ENCODE measurements at regions not wholly inside any gene's neighbourhood (a gene's known extent, or its start where the extent isn't known, plus 50 kb on each side); places are given as distances from the start of the nearest gene placed in this dataset.
A peak's percentile ranks its signal among the peaks of the same experiment; 100 is the strongest.

DNA sequence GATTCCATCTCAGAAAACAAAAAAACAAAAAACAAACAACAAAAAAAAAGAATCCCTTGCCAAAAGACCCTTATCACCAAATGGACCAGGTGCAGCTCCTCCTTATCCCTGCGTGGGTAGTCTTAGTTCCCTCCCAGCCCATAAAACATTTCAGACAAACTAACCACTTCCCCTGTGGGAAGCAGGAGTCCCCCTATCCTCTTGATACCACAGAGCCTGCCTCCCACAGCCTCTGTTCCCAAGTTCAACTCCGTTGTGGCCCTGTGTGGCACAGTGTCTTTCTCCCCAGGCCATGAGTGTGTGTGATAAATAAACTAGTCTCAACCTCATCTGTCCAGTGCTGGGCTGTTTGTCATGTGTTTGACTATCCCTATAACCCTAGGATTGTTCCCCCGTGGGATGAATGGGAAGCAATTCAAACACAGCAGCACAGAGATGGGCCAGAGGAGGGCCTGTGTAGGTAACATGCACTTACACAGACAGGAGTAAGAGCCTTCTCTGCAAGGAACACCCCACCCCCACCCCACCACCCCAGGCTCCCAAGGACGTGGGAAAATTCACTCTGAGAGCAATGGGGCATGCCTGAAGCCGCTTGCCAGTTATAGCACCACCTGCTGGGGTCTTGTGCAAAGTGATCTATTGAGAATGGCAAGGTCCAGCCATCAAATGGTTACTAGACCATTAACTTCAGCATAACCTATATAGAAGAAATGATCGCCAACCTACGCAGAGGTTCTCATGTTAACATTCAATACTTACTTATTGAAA is 147.1 kb upstream of the GHITM start:
- TF ChIP-seq FOS (IDR thresholded peaks at IDR 0.05; ENCODE audit: borderline replicate concordance, insufficient read depth, low read length) (no peak), JUN (IDR thresholded peaks at IDR 0.05; ENCODE audit: borderline replicate concordance, insufficient read depth, insufficient read length, low read depth) (no peak)
- TF ChIP-seq, protein P1, sequence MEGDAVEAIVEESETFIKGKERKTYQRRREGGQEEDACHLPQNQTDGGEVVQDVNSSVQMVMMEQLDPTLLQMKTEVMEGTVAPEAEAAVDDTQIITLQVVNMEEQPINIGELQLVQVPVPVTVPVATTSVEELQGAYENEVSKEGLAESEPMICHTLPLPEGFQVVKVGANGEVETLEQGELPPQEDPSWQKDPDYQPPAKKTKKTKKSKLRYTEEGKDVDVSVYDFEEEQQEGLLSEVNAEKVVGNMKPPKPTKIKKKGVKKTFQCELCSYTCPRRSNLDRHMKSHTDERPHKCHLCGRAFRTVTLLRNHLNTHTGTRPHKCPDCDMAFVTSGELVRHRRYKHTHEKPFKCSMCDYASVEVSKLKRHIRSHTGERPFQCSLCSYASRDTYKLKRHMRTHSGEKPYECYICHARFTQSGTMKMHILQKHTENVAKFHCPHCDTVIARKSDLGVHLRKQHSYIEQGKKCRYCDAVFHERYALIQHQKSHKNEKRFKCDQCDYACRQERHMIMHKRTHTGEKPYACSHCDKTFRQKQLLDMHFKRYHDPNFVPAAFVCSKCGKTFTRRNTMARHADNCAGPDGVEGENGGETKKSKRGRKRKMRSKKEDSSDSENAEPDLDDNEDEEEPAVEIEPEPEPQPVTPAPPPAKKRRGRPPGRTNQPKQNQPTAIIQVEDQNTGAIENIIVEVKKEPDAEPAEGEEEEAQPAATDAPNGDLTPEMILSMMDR (IDR thresholded peaks at IDR 0.05; ENCODE audit: extremely low read depth in 1 of 2, insufficient read depth in 1 of 2, low read depth in 1 of 2, low read length in 2 of 2), result peak; percentile 37 to 46
- Histone ChIP-seq H4K20me1 (replicated peaks; ENCODE audit: control insufficient read depth, extremely low read depth, insufficient read depth, low read length) (no peaks in the 10 kb centered on the region), H3K4me3 (replicated peaks in 1 of 3; ENCODE audit: insufficient read depth in 1 of 3, low read depth in 1 of 3, low read length in 3 of 3) (no peak overlapping the region), H3K4me2 (ENCODE audit: insufficient read depth, low read length) (no peak overlapping the region), H3K36me3 (ENCODE audit: control insufficient read depth in 2 of 2, extremely low read depth in 1 of 2, insufficient read depth in 2 of 2, low read length in 2 of 2) (no peaks in the 10 kb centered on the region), H3K4me1 (ENCODE audit: control insufficient read depth, extremely low read depth, insufficient read depth, low read length) (no peaks in the 10 kb centered on the region), H3K9me1 (replicated peaks; ENCODE audit: control insufficient read depth, extremely low read depth, insufficient read depth, low read length) (no peaks in the 10 kb centered on the region), H3K9ac (replicated peaks; ENCODE audit: extremely low read depth, insufficient read depth, low read length) (no peak overlapping the region), H3K79me2 (ENCODE audit: control insufficient read depth, insufficient read depth, low read length) (no peaks in the 10 kb centered on the region), H3K27me3 (ENCODE audit: control insufficient read depth in 2 of 2, insufficient read depth in 2 of 2, low read length in 2 of 2) (no peaks in the 10 kb centered on the region), H3K9me3 (replicated peaks; ENCODE audit: control insufficient read depth, insufficient read depth, low read length) (no peaks in the 10 kb centered on the region), H2AFZ (ENCODE audit: low read depth, low read length) (no peak overlapping the region), H3K27ac (ENCODE audit: insufficient read depth, low read depth, low read length) (no peak overlapping the region)
- DNase-seq (ENCODE audit: low read depth, low spot score) (peak; percentile 30), FAIRE-seq (peak; percentile 77)
- dilution Hi-C loops (cut with MboI; ENCODE audit: extremely low pct_ligation_motif_present, low sequenced_read_pairs), result no loop called here
- POLR2A ChIA-PET, result no interaction called here
- CTCF ChIA-PET, result interaction anchor here (0.7 kb wide), 1 partner anchor 1195 kb away, joined by 3 read pairs; no protein-coding TSS in a partner anchor
- intact Hi-C loops (cut with micrococcal nuclease), result no loop called here
- BruUV-seq (replicated peaks), result no TSS peak

DNA sequence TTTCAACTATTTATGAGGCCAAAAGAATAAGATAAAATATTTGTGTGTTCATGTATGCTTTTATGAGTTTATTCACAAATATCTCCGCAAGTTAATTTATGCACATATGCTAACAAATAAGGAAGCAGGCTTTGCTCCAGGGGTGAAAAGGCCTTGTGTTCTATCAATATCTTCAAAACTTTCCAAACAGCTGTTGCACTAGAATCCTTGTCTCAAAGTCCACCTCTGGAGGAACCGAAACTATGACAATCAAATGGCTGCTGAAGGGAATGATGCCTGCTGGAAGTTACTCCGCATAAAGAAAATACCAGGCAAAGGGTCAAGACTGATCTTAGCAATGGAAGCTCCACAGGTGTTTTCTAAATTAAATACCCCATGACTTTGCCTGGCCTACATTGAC is 145.0 kb upstream of the GHITM start:
- intact Hi-C loops (cut with micrococcal nuclease) (no loop called here), dilution Hi-C loops (cut with MboI; ENCODE audit: extremely low pct_ligation_motif_present, low sequenced_read_pairs) (no loop called here)
- ChIA-PET POLR2A (no interaction called here), CTCF (interaction anchor here (1.5 kb wide), 1 partner anchor 32 kb away, joined by 4 read pairs; no protein-coding TSS in a partner anchor)
- Histone ChIP-seq H2AFZ (ENCODE audit: low read depth, low read length) (no peak overlapping the region), H3K9me1 (replicated peaks; ENCODE audit: control insufficient read depth, extremely low read depth, insufficient read depth, low read length) (no peaks in the 10 kb centered on the region), H3K27ac (ENCODE audit: insufficient read depth, low read depth, low read length) (no peak overlapping the region), H3K9me3 (replicated peaks; ENCODE audit: control insufficient read depth, insufficient read depth, low read length) (no peaks in the 10 kb centered on the region), H3K79me2 (ENCODE audit: control insufficient read depth, insufficient read depth, low read length) (no peaks in the 10 kb centered on the region), H4K20me1 (replicated peaks; ENCODE audit: control insufficient read depth, extremely low read depth, insufficient read depth, low read length) (no peaks in the 10 kb centered on the region), H3K9ac (replicated peaks; ENCODE audit: extremely low read depth, insufficient read depth, low read length) (no peak overlapping the region), H3K4me3 (replicated peaks in 1 of 3; ENCODE audit: insufficient read depth in 1 of 3, low read depth in 1 of 3, low read length in 3 of 3) (no peak overlapping the region), H3K4me2 (ENCODE audit: insufficient read depth, low read length) (no peak overlapping the region), H3K36me3 (ENCODE audit: control insufficient read depth in 2 of 2, extremely low read depth in 1 of 2, insufficient read depth in 2 of 2, low read length in 2 of 2) (no peaks in the 10 kb centered on the region), H3K27me3 (ENCODE audit: control insufficient read depth in 2 of 2, insufficient read depth in 2 of 2, low read length in 2 of 2) (no peaks in the 10 kb centered on the region), H3K4me1 (ENCODE audit: control insufficient read depth, extremely low read depth, insufficient read depth, low read length) (no peaks in the 10 kb centered on the region)
- TF ChIP-seq POLR2AphosphoS5 (IDR thresholded peaks at IDR 0.05; ENCODE audit: insufficient read depth, low read depth, low read length), result no peak
- TF ChIP-seq, protein P2, sequence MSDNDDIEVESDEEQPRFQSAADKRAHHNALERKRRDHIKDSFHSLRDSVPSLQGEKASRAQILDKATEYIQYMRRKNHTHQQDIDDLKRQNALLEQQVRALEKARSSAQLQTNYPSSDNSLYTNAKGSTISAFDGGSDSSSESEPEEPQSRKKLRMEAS (IDR thresholded peaks at IDR 0.05; ENCODE audit: insufficient read depth, insufficient read length), result no peak
- TF ChIP-seq MYC (IDR thresholded peaks at IDR 0.05; ENCODE audit: low read depth, low read length), result no peak
- TF ChIP-seq, protein P1 (IDR thresholded peaks at IDR 0.05; ENCODE audit: extremely low read depth in 1 of 2, insufficient read depth in 1 of 2, low read depth in 1 of 2, low read length in 2 of 2), result no peak
- TF ChIP-seq JUN (IDR thresholded peaks at IDR 0.05; ENCODE audit: borderline replicate concordance, insufficient read depth, insufficient read length, low read depth), result no peak
- TF ChIP-seq POLR2A (IDR thresholded peaks at IDR 0.05; ENCODE audit: low read depth, low read length), result no peak
- no peak for TF ChIP-seq GATA2 (IDR thresholded peaks at IDR 0.05; ENCODE audit: insufficient read depth, insufficient read length, low read depth, low read length)
- TF ChIP-seq EZH2 (IDR thresholded peaks at IDR 0.05; ENCODE audit: borderline replicate concordance, low read depth, low read length, severe bottlenecking), result no peak
- no peak for TF ChIP-seq FOS (IDR thresholded peaks at IDR 0.05; ENCODE audit: borderline replicate concordance, insufficient read depth, low read length)
- no peak for FAIRE-seq
- DNase-seq (ENCODE audit: low read depth, low spot score), result no peak
- no TSS peak for BruUV-seq (replicated peaks)

Measured in endothelial cell of umbilical vein (primary cell).